Thoracic aorta (tissue), 2 donors: ENCODE measurements at regions not wholly inside any gene's neighbourhood (a gene's known extent, or its start where the extent isn't known, plus 50 kb on each side); places are given as distances from the start of the nearest gene placed in this dataset.

Source experiments
- ATAC-seq: fragments of 150-250 bp; one replicate; pipeline ENCODE4 v1.8.0; 2017; ENCODE audit warnings: low read depth; ENCODE audit not compliant: insufficient number of reproducible peaks, low FRiP score
- DNase-seq: peaks from one replicate; pipeline ENCODE4 v3.0.0-alpha.2; 2020; ENCODE audit warnings: low spot score
- H3K27ac ChIP-seq, 2 donors: fragments of 200-600 bp; sonication (generic); 1 replicate in 1 of 2; 2 replicates in 1 of 2; pipeline ENCODE4 v1.5.1; 2016; ENCODE audit warnings: mild to moderate bottlenecking in 2 of 2, moderate library complexity in 2 of 2
- H3K27me3 ChIP-seq: fragments of 200-600 bp; sonication (generic); replicated peaks from 2 replicates; pipeline ENCODE4 v1.6.0; 2016; ENCODE audit warnings: mild to moderate bottlenecking; ENCODE audit not compliant: insufficient read depth
- H3K36me3 ChIP-seq: fragments of 200-600 bp; sonication (generic); one replicate; pipeline ENCODE4 v1.5.1; 2016
- H3K4me1 ChIP-seq, 2 donors: fragments of 200-600 bp; sonication (generic); 1 replicate in 1 of 2; 2 replicates in 1 of 2; pipeline versions ENCODE4 v1.5.1 to v1.6.0; 2016; ENCODE audit warnings: low read depth in 2 of 2, mild to moderate bottlenecking in 1 of 2; ENCODE audit not compliant: control insufficient read depth in 1 of 2
- H3K4me3 ChIP-seq: fragments of 200-600 bp; sonication (generic); 2 replicates; pipeline ENCODE4 v1.5.1; 2016; ENCODE audit warnings: mild to moderate bottlenecking
- H3K9me3 ChIP-seq: fragments of 200-600 bp; sonication (generic); 2 replicates; pipeline ENCODE4 v1.5.1; 2016
- TF ChIP-seq, protein P1 (sequence below): fragments of 200-600 bp; sonication (generic); IDR thresholded peaks from one replicate; pipeline ENCODE4 v1.5.1; 2019; ENCODE audit warnings: antibody characterized with exemption

DNA sequence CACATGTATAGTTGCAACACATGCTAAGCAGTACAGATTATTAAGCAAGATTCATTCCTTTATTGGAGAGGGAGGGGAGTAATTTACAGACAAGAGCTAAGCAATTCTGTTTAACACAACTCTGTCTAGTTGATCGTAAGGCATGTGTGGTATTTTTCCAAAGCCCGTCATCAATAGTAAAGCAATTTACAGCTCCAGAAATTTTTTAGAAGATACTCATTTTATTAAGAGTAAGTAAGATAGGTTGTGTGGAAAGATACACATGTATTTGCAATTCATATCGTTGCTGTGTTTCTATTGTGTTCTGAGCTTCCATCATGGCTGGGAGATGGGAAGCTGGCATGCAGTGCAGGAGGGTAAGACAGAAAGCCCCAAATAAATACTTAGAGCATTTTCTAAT is 289.2 kb upstream of the TMEM161B start:
- no peak overlapping the region for H3K4me3 ChIP-seq
- H3K27ac ChIP-seq, result no peak overlapping the region
- H3K27me3 ChIP-seq, result no peaks in the 10 kb centered on the region
- DNase-seq (no peak), ATAC-seq (no peak)
- H3K9me3 ChIP-seq, result no peaks in the 10 kb centered on the region
- TF ChIP-seq, protein P1, sequence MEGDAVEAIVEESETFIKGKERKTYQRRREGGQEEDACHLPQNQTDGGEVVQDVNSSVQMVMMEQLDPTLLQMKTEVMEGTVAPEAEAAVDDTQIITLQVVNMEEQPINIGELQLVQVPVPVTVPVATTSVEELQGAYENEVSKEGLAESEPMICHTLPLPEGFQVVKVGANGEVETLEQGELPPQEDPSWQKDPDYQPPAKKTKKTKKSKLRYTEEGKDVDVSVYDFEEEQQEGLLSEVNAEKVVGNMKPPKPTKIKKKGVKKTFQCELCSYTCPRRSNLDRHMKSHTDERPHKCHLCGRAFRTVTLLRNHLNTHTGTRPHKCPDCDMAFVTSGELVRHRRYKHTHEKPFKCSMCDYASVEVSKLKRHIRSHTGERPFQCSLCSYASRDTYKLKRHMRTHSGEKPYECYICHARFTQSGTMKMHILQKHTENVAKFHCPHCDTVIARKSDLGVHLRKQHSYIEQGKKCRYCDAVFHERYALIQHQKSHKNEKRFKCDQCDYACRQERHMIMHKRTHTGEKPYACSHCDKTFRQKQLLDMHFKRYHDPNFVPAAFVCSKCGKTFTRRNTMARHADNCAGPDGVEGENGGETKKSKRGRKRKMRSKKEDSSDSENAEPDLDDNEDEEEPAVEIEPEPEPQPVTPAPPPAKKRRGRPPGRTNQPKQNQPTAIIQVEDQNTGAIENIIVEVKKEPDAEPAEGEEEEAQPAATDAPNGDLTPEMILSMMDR, result no peak
- H3K4me1 ChIP-seq, result no peaks in the 10 kb centered on the region
- H3K36me3 ChIP-seq, result no peaks in the 10 kb centered on the region

DNA sequence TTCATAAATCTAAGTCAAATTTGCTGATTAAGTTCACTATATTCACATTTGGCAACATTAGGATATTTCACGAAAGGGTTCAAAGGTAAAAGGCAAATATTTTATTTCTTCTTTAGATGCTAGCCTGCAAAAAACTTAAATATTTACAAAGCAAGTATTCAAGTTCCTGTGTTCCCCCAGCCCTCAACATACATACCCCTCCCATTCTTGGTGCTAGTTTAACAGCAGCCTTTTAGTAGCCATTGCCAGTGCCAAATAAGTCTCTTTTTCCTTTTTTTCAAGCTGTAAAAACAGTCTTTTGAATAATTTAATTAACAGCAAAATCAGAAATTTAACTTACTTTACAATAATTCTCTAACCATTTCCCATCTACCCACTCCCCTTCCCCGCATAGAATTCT is 288.5 kb upstream of the TMEM161B start:
- Histone ChIP-seq H3K27me3 (no peaks in the 10 kb centered on the region), H3K9me3 (no peaks in the 10 kb centered on the region), H3K4me3 (no peak overlapping the region), H3K36me3 (no peaks in the 10 kb centered on the region), H3K4me1 (no peaks in the 10 kb centered on the region), H3K27ac (no peak overlapping the region)
- DNase-seq (no peak), ATAC-seq (no peak)
- TF ChIP-seq, protein P1, result no peak

DNA sequence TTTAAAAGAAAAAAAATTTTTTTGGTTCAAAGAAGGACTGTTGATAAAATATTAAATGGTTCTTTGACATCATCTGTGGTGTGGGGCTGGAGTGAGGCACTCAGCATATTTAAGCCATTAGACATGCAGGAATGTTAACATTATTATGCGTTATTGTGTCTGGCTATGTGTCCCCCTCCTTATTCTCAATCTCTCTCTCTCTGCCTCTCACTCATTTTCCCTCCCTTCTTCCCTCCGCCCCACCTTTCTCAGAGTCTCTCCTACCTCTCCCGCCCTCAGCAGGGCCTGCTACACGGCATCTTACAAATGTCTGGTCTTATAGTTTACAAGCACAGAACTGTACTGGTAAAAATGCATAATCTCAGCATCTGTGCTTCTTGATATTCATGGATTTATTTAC is 287.8 kb upstream of the TMEM161B start:
- H3K27ac ChIP-seq, result no peak overlapping the region
- no peaks in the 10 kb centered on the region for H3K36me3 ChIP-seq
- no peak overlapping the region for H3K4me3 ChIP-seq
- TF ChIP-seq, protein P1, result no peak
- H3K9me3 ChIP-seq, result no peaks in the 10 kb centered on the region
- no peaks in the 10 kb centered on the region for H3K4me1 ChIP-seq
- DNase-seq (no peak), ATAC-seq (no peak)
- no peaks in the 10 kb centered on the region for H3K27me3 ChIP-seq

DNA sequence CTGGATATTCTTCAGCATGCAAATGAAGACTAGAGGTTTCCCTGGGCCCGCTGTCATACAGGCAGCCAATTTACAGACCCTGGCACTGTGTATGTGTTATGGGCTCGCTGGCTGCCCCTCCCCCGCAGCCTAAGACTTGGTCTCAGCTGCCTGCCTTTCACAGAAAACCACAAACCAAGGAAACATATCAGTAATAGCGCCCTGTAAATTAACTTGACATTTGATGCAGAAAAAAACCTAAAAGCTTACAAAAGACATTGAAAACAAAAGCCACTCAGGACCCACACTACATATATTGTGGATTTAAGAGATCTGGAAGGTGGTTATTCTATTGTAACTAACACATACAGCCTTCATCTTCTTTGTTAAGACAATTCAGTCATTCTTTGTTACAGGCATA is 287.0 kb upstream of the TMEM161B start:
- TF ChIP-seq, protein P1, result no peak
- ATAC-seq, result no peak
- H3K4me3 ChIP-seq, result no peak overlapping the region

DNA sequence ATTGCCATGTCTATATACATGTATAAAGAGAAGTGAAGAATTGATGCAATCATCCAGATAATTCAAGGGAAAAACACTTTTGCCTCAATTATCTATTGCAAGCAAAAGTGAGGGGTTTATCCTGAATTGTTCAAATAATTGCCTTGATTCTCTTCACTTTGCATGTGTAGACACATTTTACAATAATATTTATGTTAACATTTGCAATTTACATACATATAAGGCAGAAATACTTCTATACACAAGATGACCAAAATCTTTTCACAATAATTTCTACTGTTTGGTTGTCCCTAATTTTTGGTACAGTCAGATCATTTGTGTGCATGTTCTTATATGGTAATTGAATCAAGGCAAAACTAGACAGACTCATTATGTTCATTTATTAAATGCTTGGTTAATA is 285.3 kb upstream of the TMEM161B start:
- ATAC-seq (no peak), DNase-seq (no peak)
- Histone ChIP-seq H3K9me3 (no peaks in the 10 kb centered on the region), H3K27ac (no peak overlapping the region), H3K27me3 (no peaks in the 10 kb centered on the region), H3K4me1 (no peaks in the 10 kb centered on the region), H3K4me3 (no peak overlapping the region), H3K36me3 (no peaks in the 10 kb centered on the region)
- TF ChIP-seq, protein P1, result no peak

More for the DNA sequence above, 287.0 kb upstream of the TMEM161B start:
- DNase-seq, result no peak
- H3K27ac ChIP-seq, result no peak overlapping the region
- no peaks in the 10 kb centered on the region for H3K4me1 ChIP-seq
- no peaks in the 10 kb centered on the region for H3K9me3 ChIP-seq
- H3K27me3 ChIP-seq, result no peaks in the 10 kb centered on the region
- no peaks in the 10 kb centered on the region for H3K36me3 ChIP-seq
